GM23248 (cell line): ENCODE measurements at regions not wholly inside any gene's neighbourhood (a gene's known extent, or its start where the extent isn't known, plus 50 kb on each side); places are given as distances from the start of the nearest gene placed in this dataset.

Source experiments
- DNase-seq: peaks from one replicate; pipeline ENCODE4 v3.0.0-alpha.2; 2015
- H2AFZ ChIP-seq: fragments of 200-600 bp; sonication (generic); 2 replicates; pipeline ENCODE4 v1.6.1; 2016; ENCODE audit warnings: antibody characterized with exemption
- H3F3A ChIP-seq: fragments of 200-600 bp; sonication (generic); 2 replicates; pipeline ENCODE4 v1.6.1; 2016; ENCODE audit warnings: mild to moderate bottlenecking, antibody characterized with exemption, mixed run types; ENCODE audit not compliant: insufficient read depth
- H3K27ac ChIP-seq: fragments of 200-600 bp; sonication (generic); 2 replicates; pipeline ENCODE4 v1.5.1; 2016; ENCODE audit warnings: mild to moderate bottlenecking
- H3K27me3 ChIP-seq: fragments of 200-600 bp; sonication (generic); replicated peaks from 2 replicates; pipeline ENCODE4 v1.6.1; 2016; ENCODE audit warnings: mild to moderate bottlenecking; ENCODE audit not compliant: insufficient read depth
- H3K36me3 ChIP-seq: fragments of 200-600 bp; sonication (generic); 2 replicates; pipeline ENCODE4 v1.6.1; 2016; ENCODE audit warnings: low read depth, mild to moderate bottlenecking
- H3K4me1 ChIP-seq: fragments of 200-600 bp; sonication (generic); 2 replicates; pipeline ENCODE4 v1.6.1; 2016; ENCODE audit warnings: mild to moderate bottlenecking; ENCODE audit not compliant: insufficient read depth
- H3K4me2 ChIP-seq: fragments of 200-600 bp; sonication (generic); one replicate; pipeline ENCODE4 v1.6.1; 2016; ENCODE audit warnings: mild to moderate bottlenecking; ENCODE audit not compliant: unreplicated experiment
- H3K4me3 ChIP-seq: fragments of 200-600 bp; sonication (generic); 2 replicates; pipeline ENCODE4 v1.5.1; 2016; ENCODE audit warnings: mild to moderate bottlenecking
- H3K79me2 ChIP-seq: fragments of 200-600 bp; sonication (generic); 2 replicates; pipeline ENCODE4 v1.6.1; 2016; ENCODE audit warnings: mild to moderate bottlenecking; ENCODE audit not compliant: insufficient read depth
- H3K9ac ChIP-seq: fragments of 200-600 bp; sonication (generic); 2 replicates; pipeline ENCODE4 v1.6.1; 2016; ENCODE audit warnings: mild to moderate bottlenecking
- H3K9me2 ChIP-seq: fragments of 200-600 bp; sonication (generic); 2 replicates; pipeline ENCODE4 v1.6.1; 2016; ENCODE audit warnings: mixed run types, mild to moderate bottlenecking, moderate library complexity; ENCODE audit not compliant: insufficient read depth
- H3K9me3 ChIP-seq: fragments of 200-600 bp; sonication (generic); one replicate; pipeline ENCODE4 v1.6.1; 2017; ENCODE audit warnings: low read depth
- H4K20me1 ChIP-seq: fragments of 200-600 bp; sonication (generic); 2 replicates; pipeline ENCODE4 v1.6.0; 2016; ENCODE audit not compliant: insufficient read depth
- EZH2 ChIP-seq: fragments of 200-600 bp; sonication (generic); IDR thresholded peaks from 2 replicates; pipeline ENCODE4 v1.6.1; 2018; ENCODE audit warnings: antibody characterized with exemption, mild to moderate bottlenecking; ENCODE audit not compliant: insufficient read depth, poor library complexity, severe bottlenecking
- EZH2phosphoT487 ChIP-seq: fragments of 200-600 bp; sonication (generic); IDR thresholded peaks from 2 replicates; pipeline ENCODE4 v1.6.1; 2018; ENCODE audit warnings: antibody characterized with exemption, moderate library complexity, mild to moderate bottlenecking, low read depth; ENCODE audit not compliant: insufficient read depth
- WGBS, 2 experiments: methylation state at CpG; one replicate each; pipeline ENCODE4 v1.1.6; 2015 to 2017; ENCODE audit warnings: low lambda C conversion rate in 2 of 2, low coverage in 1 of 2; ENCODE audit errors: missing lambda C conversion rate in 2 of 2; 5-methylcytosine and 5-hydroxymethylcytosine counted together
- in situ Hi-C: fragments of 300-500 bp; cut with MboI; formaldehyde crosslinking; loops from 2 replicates; pipeline ENCODE4 v1.15.0; 2020

DNA sequence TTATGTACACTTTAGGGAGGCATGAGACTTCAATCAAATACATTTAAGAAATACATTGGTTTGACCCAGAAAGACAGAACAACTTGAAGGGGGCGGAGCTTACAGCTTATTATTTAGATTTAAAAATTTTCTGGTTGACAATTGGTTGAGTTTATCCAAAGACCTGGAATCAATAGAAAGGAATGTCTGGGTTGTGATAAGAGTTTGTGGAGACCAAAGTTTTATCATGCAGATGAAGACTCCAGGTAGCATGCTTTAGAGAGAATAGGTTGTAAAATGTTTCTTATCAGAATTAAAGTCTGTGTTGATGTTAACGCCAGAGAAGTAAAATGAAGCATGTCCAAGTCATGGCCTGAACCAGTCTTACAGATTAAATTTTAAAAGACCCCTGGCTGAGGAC lies 757.8 kb upstream of the ADGRB3 start:
- no peak overlapping the region for H3K4me2 ChIP-seq
- H3K9me3 ChIP-seq, result no peaks in the 10 kb centered on the region
- no peaks in the 10 kb centered on the region for H3F3A ChIP-seq
- H3K27ac ChIP-seq, result no peak overlapping the region
- H3K79me2 ChIP-seq, result no peaks in the 10 kb centered on the region
- no peak overlapping the region for H3K9ac ChIP-seq
- H3K4me3 ChIP-seq, result no peak overlapping the region
- in situ Hi-C loops, result no loop called here
- DNase-seq, result no peak
- H4K20me1 ChIP-seq, result no peaks in the 10 kb centered on the region
- TF ChIP-seq EZH2, result no peak
- TF ChIP-seq EZH2phosphoT487, result no peak
- no peaks in the 10 kb centered on the region for H3K4me1 ChIP-seq
- no peaks in the 10 kb centered on the region for H3K9me2 ChIP-seq
- no peaks in the 10 kb centered on the region for H3K27me3 ChIP-seq
- H2AFZ ChIP-seq, result no peak overlapping the region
- no peaks in the 10 kb centered on the region for H3K36me3 ChIP-seq
- 24 to 30% methylated on average over 2 of the region's 2 CpGs for WGBS, 2 experiments

- Histone ChIP-seq H3K4me3 (no peak overlapping the region), H3K9me3 (no peaks in the 10 kb centered on the region), H3K4me1 (no peaks in the 10 kb centered on the region), H4K20me1 (no peaks in the 10 kb centered on the region), H3K9me2 (no peaks in the 10 kb centered on the region), H3K36me3 (no peaks in the 10 kb centered on the region), H3K4me2 (no peak overlapping the region), H3F3A (no peaks in the 10 kb centered on the region), H2AFZ (no peak overlapping the region), H3K27ac (no peak overlapping the region), H3K79me2 (no peaks in the 10 kb centered on the region), H3K9ac (no peak overlapping the region), H3K27me3 (no peaks in the 10 kb centered on the region)
- in situ Hi-C loops, result no loop called here
- no peak for TF ChIP-seq EZH2
- TF ChIP-seq EZH2phosphoT487, result no peak
- DNase-seq, result no peak
Observed at GRCh38 chr6:67875877-67876383, 759.2 kb upstream of the ADGRB3 start.

GRCh38 chr6:67870321-67870720 lies 764.8 kb upstream of the ADGRB3 start:
- Histone ChIP-seq H3K9me3 (no peaks in the 10 kb centered on the region), H4K20me1 (no peaks in the 10 kb centered on the region), H3K79me2 (no peaks in the 10 kb centered on the region), H3K27me3 (no peaks in the 10 kb centered on the region), H3K36me3 (no peaks in the 10 kb centered on the region), H3K4me3 (no peak overlapping the region), H3F3A (no peaks in the 10 kb centered on the region), H3K9me2 (no peaks in the 10 kb centered on the region), H3K27ac (no peak overlapping the region), H2AFZ (no peak overlapping the region), H3K4me1 (no peaks in the 10 kb centered on the region), H3K9ac (no peak overlapping the region), H3K4me2 (no peak overlapping the region)
- in situ Hi-C loops, result no loop called here
- no peak for DNase-seq
- TF ChIP-seq EZH2, result no peak

DNA sequence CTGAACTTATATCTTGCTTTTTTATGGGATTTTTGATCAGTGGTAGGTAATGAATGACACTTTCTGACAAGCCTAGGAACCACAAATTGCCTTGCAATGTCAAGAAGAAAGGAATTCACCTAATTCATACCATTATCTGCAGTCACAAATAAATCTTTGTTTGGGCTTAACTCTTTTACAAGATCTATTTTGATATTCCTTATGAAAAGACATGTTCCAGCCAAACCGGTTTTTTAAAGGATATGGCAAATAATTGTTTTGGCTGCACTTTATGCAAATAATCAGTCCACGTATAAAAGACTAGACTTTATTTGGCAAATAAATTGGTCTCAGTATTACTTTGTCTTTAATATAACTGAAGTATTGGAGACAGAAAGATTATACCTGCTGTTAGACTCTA lies 771.7 kb upstream of the ADGRB3 start:
- Histone ChIP-seq H2AFZ (no peak overlapping the region), H3K9me2 (no peaks in the 10 kb centered on the region), H3F3A (no peaks in the 10 kb centered on the region), H3K4me1 (no peaks in the 10 kb centered on the region), H3K27ac (no peak overlapping the region), H4K20me1 (no peaks in the 10 kb centered on the region), H3K9me3 (no peaks in the 10 kb centered on the region), H3K79me2 (no peaks in the 10 kb centered on the region), H3K4me2 (no peak overlapping the region), H3K27me3 (no peaks in the 10 kb centered on the region), H3K9ac (no peak overlapping the region), H3K36me3 (no peaks in the 10 kb centered on the region), H3K4me3 (no peak overlapping the region)
- 18 to 21% methylated on average over 2 of the region's 2 CpGs for WGBS, 2 experiments
- in situ Hi-C loops, result no loop called here
- no peak for DNase-seq
- TF ChIP-seq EZH2 (no peak), EZH2phosphoT487 (no peak)

DNA sequence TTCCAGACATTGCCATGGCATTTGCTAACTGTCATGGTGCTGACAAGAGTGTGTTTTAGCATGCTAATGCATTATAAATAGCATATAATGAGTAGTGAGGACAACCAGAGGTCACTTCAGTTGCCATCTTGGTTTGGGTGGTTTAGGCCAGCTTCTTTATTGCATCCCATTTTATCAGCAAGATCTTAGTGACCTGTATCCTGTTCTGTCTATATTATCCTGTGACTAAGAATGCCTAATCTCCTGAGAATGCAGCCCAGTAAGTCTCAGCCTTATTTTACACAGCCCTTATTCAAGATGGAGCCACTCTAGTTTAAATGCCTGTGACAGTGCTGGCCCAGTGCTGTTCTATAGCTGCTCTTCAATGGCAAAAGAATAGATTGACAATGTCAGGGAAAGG lies 781.0 kb upstream of the ADGRB3 start:
- H3K9ac ChIP-seq, result no peak overlapping the region
- H4K20me1 ChIP-seq, result no peaks in the 10 kb centered on the region
- no peaks in the 10 kb centered on the region for H3K9me3 ChIP-seq
- no peak overlapping the region for H3K4me3 ChIP-seq
- H3K27ac ChIP-seq, result no peak overlapping the region
- no peak overlapping the region for H2AFZ ChIP-seq
- no peaks in the 10 kb centered on the region for H3K79me2 ChIP-seq
- in situ Hi-C loops, result no loop called here
- H3K4me2 ChIP-seq, result no peak overlapping the region
- H3F3A ChIP-seq, result no peaks in the 10 kb centered on the region
- H3K27me3 ChIP-seq, result no peaks in the 10 kb centered on the region
- no peak for DNase-seq
- TF ChIP-seq EZH2 (no peak), EZH2phosphoT487 (no peak)
- no peaks in the 10 kb centered on the region for H3K9me2 ChIP-seq
- no peaks in the 10 kb centered on the region for H3K36me3 ChIP-seq
- no peaks in the 10 kb centered on the region for H3K4me1 ChIP-seq
